Duodenal mucosa (tissue), 2 donors: ENCODE measurements at regions not wholly inside any gene's neighbourhood (a gene's known extent, or its start where the extent isn't known, plus 50 kb on each side); places are given as distances from the start of the nearest gene placed in this dataset.

Source experiments
- H3K27ac ChIP-seq: one replicate; pipeline ENCODE4 v1.7.0; 2013; ENCODE audit warnings: low read depth, low read length
- H3K27me3 ChIP-seq, 2 donors: one replicate each; pipeline ENCODE4 v1.7.0; 2013; ENCODE audit warnings: low read length in 2 of 2, control low read depth in 1 of 2; ENCODE audit not compliant: insufficient read depth in 2 of 2, control insufficient read depth in 1 of 2
- H3K36me3 ChIP-seq, 2 donors: one replicate each; pipeline ENCODE4 v1.7.0; 2013; ENCODE audit warnings: low read length in 2 of 2, control low read depth in 1 of 2; ENCODE audit not compliant: insufficient read depth in 2 of 2, control insufficient read depth in 1 of 2
- H3K4me1 ChIP-seq, 2 donors: one replicate each; pipeline ENCODE4 v1.7.0; 2013; ENCODE audit warnings: low read length in 2 of 2, control low read depth in 1 of 2; ENCODE audit not compliant: insufficient read depth in 2 of 2, control insufficient read depth in 1 of 2
- H3K4me3 ChIP-seq, 2 donors: one replicate each; pipeline ENCODE4 v1.7.0; 2013; ENCODE audit warnings: low read length in 2 of 2, low read depth in 1 of 2
- H3K9ac ChIP-seq, 2 donors: one replicate each; pipeline ENCODE4 v1.7.0; 2013; ENCODE audit warnings: low read length in 2 of 2, low read depth in 1 of 2
- H3K9me3 ChIP-seq, 2 donors: one replicate each; pipeline ENCODE4 v1.7.0; 2013; ENCODE audit warnings: low read length in 2 of 2, control low read depth in 1 of 2; ENCODE audit not compliant: control insufficient read depth in 1 of 2

- H3K9me3 ChIP-seq: no peaks in the 10 kb centered on the region
- no peaks in the 10 kb centered on the region for H3K36me3 ChIP-seq
- H3K4me1 ChIP-seq: no peaks in the 10 kb centered on the region
- no peak overlapping the region for H3K27ac ChIP-seq
- H3K27me3 ChIP-seq: no peaks in the 10 kb centered on the region
- H3K9ac ChIP-seq: no peak overlapping the region
- no peak overlapping the region for H3K4me3 ChIP-seq
These were observed 684.3 kb downstream of the NR2F1-AS1 start for GRCh38 chr5:92896722-92897121.

- Histone ChIP-seq H3K36me3 (no peaks in the 10 kb centered on the region), H3K27ac (no peak overlapping the region), H3K9me3 (no peaks in the 10 kb centered on the region), H3K4me1 (no peaks in the 10 kb centered on the region), H3K9ac (no peak overlapping the region), H3K27me3 (no peaks in the 10 kb centered on the region), H3K4me3 (no peak overlapping the region)
These were observed 690.2 kb downstream of the NR2F1-AS1 start for GRCh38 chr5:92890841-92891244.

GRCh38 chr5:92889140-92889539, 691.9 kb downstream of the NR2F1-AS1 start:
- Histone ChIP-seq H3K27me3 (no peaks in the 10 kb centered on the region), H3K4me3 (no peak overlapping the region), H3K4me1 (no peaks in the 10 kb centered on the region), H3K27ac (no peak overlapping the region), H3K9me3 (no peaks in the 10 kb centered on the region), H3K9ac (no peak overlapping the region), H3K36me3 (no peaks in the 10 kb centered on the region)

- Histone ChIP-seq H3K27me3 (no peaks in the 10 kb centered on the region), H3K36me3 (no peaks in the 10 kb centered on the region)
These were observed 693.8 kb downstream of the NR2F1-AS1 start for GRCh38 chr5:92887254-92887653.

GRCh38 chr5:92886751-92887150, 694.3 kb downstream of the NR2F1-AS1 start:
- no peaks in the 10 kb centered on the region for H3K4me1 ChIP-seq
- H3K27ac ChIP-seq: no peak overlapping the region
- no peaks in the 10 kb centered on the region for H3K9me3 ChIP-seq
- no peak overlapping the region for H3K4me3 ChIP-seq
- no peaks in the 10 kb centered on the region for H3K36me3 ChIP-seq
- no peak overlapping the region for H3K9ac ChIP-seq
- no peaks in the 10 kb centered on the region for H3K27me3 ChIP-seq

More at GRCh38 chr5:92887254-92887653, 693.8 kb downstream of the NR2F1-AS1 start:
- H3K4me3 ChIP-seq: no peak overlapping the region
- H3K9ac ChIP-seq: no peak overlapping the region
- no peaks in the 10 kb centered on the region for H3K4me1 ChIP-seq
- no peak overlapping the region for H3K27ac ChIP-seq
- H3K9me3 ChIP-seq: no peaks in the 10 kb centered on the region

- H3K9ac ChIP-seq: no peak overlapping the region
- no peak overlapping the region for H3K4me3 ChIP-seq
- H3K27me3 ChIP-seq: no peaks in the 10 kb centered on the region
- H3K27ac ChIP-seq: no peak overlapping the region
- no peaks in the 10 kb centered on the region for H3K9me3 ChIP-seq
- H3K36me3 ChIP-seq: no peaks in the 10 kb centered on the region
- H3K4me1 ChIP-seq: no peaks in the 10 kb centered on the region
These were observed 695.1 kb downstream of the NR2F1-AS1 start for GRCh38 chr5:92885950-92886349.

GRCh38 chr5:92884469-92884868, 696.5 kb downstream of the NR2F1-AS1 start:
- Histone ChIP-seq H3K9ac (no peak overlapping the region), H3K36me3 (no peaks in the 10 kb centered on the region), H3K4me3 (no peak overlapping the region), H3K27ac (no peak overlapping the region), H3K4me1 (no peaks in the 10 kb centered on the region), H3K9me3 (no peaks in the 10 kb centered on the region), H3K27me3 (no peaks in the 10 kb centered on the region)

GRCh38 chr5:92879806-92880543, 701.0 kb downstream of the NR2F1-AS1 start:
- Histone ChIP-seq H3K27ac (no peak overlapping the region), H3K36me3 (no peaks in the 10 kb centered on the region)

GRCh38 chr5:92874790-92875189, 706.2 kb downstream of the NR2F1-AS1 start:
- Histone ChIP-seq H3K9ac (no peak overlapping the region), H3K4me3 (no peak overlapping the region), H3K9me3 (peaks cover 10 to 12% of the 10 kb centered on the region in 2 donors), H3K27me3 (no peaks in the 10 kb centered on the region), H3K36me3 (no peaks in the 10 kb centered on the region), H3K27ac (no peak overlapping the region), H3K4me1 (no peaks in the 10 kb centered on the region)

More at GRCh38 chr5:92879806-92880543, 701.0 kb downstream of the NR2F1-AS1 start:
- Histone ChIP-seq H3K4me3 (no peak overlapping the region), H3K27me3 (no peaks in the 10 kb centered on the region), H3K9me3 (peaks cover 10 to 12% of the 10 kb centered on the region in 2 donors), H3K9ac (no peak overlapping the region), H3K4me1 (no peaks in the 10 kb centered on the region)

- Histone ChIP-seq H3K27ac (no peak overlapping the region), H3K9me3 (no peaks in the 10 kb centered on the region), H3K4me1 (no peaks in the 10 kb centered on the region), H3K9ac (no peak overlapping the region), H3K4me3 (no peak overlapping the region), H3K36me3 (no peaks in the 10 kb centered on the region), H3K27me3 (no peaks in the 10 kb centered on the region)
These were observed 712.6 kb downstream of the NR2F1-AS1 start for GRCh38 chr5:92868442-92868841.
